ENCODE measurements at regions not wholly inside any gene's neighbourhood (a gene's known extent, or its start where the extent isn't known, plus 50 kb on each side); places are given as distances from the start of the nearest gene placed in this dataset.

GRCh38 chr2:234694244-234695013, 197.5 kb upstream of the ARL4C start:
- no peak for TF ChIP-seq POLR2A (IDR thresholded peaks at IDR 0.05; ENCODE audit: low read length)
- no peak for TF ChIP-seq CTCF (IDR thresholded peaks at IDR 0.05)
